ENCODE measurements at regions not wholly inside any gene's neighbourhood (a gene's known extent, or its start where the extent isn't known, plus 50 kb on each side); places are given as distances from the start of the nearest gene placed in this dataset.

DNA sequence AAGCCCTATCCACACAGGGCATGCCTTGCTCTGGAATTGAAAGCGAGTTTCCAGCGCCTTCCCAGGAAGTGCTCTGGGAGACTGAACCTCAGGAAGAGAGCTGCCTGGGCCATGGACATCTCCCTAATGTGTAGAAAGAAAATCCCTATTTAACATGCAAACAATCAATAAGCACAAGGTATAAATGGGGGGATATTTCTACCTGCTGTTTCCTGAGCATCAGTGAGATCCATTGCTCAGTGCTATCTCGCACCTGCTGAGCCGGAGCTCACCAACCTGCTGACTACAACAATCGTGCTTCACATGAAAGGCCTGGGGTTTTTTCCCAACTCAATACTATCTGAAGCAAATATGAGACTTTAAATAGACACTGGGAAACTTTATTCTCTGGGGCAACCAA lies 584.0 kb downstream of the GLRX3 start:
- TF ChIP-seq, protein P1, sequence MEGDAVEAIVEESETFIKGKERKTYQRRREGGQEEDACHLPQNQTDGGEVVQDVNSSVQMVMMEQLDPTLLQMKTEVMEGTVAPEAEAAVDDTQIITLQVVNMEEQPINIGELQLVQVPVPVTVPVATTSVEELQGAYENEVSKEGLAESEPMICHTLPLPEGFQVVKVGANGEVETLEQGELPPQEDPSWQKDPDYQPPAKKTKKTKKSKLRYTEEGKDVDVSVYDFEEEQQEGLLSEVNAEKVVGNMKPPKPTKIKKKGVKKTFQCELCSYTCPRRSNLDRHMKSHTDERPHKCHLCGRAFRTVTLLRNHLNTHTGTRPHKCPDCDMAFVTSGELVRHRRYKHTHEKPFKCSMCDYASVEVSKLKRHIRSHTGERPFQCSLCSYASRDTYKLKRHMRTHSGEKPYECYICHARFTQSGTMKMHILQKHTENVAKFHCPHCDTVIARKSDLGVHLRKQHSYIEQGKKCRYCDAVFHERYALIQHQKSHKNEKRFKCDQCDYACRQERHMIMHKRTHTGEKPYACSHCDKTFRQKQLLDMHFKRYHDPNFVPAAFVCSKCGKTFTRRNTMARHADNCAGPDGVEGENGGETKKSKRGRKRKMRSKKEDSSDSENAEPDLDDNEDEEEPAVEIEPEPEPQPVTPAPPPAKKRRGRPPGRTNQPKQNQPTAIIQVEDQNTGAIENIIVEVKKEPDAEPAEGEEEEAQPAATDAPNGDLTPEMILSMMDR (IDR thresholded peaks at IDR 0.05) = no peak
- DNase-seq = no peak

DNA sequence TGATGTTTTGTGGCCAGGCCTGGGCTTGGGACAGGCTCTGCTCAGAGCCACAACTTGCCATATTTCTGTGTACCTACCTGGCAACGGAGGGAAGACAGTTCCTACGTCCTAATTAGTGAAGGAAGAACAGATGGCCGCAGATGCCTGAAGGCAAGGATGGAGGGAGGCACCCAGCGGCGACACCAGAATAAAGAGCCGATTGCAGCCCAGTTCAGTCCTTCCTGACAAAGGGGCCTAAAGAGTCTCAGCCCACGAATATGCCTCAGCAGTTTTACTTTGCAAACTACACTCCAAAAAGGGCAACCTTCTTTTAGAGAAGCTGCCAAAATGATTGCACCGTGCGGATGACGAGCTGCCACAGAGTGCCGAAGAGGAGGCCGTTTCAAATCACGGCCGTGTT lies 585.8 kb downstream of the GLRX3 start:
- TF ChIP-seq, protein P1 (IDR thresholded peaks at IDR 0.05) = no peak
- Histone ChIP-seq H3K9ac (ENCODE audit: low read depth in 2 of 2, low read length in 2 of 2) (no peak overlapping the region), H3K4me3 (no peak overlapping the region), H3K27me3 (no peaks in the 10 kb centered on the region), H3K9me3 (no peaks in the 10 kb centered on the region), H3K27ac (no peak overlapping the region), H3K36me3 (no peaks in the 10 kb centered on the region), H3K4me1 (no peaks in the 10 kb centered on the region)
- intact Hi-C loops (cut with DNase I) = no loop called here
- DNase-seq = no peak

More for the DNA sequence above, 584.0 kb downstream of the GLRX3 start:
- Histone ChIP-seq H3K27me3 (no peaks in the 10 kb centered on the region), H3K4me3 (no peak overlapping the region), H3K27ac (no peak overlapping the region), H3K9ac (ENCODE audit: low read depth in 2 of 2, low read length in 2 of 2) (no peak overlapping the region), H3K4me1 (no peaks in the 10 kb centered on the region), H3K9me3 (no peaks in the 10 kb centered on the region), H3K36me3 (no peaks in the 10 kb centered on the region)
- intact Hi-C loops (cut with DNase I) = no loop called here

DNA sequence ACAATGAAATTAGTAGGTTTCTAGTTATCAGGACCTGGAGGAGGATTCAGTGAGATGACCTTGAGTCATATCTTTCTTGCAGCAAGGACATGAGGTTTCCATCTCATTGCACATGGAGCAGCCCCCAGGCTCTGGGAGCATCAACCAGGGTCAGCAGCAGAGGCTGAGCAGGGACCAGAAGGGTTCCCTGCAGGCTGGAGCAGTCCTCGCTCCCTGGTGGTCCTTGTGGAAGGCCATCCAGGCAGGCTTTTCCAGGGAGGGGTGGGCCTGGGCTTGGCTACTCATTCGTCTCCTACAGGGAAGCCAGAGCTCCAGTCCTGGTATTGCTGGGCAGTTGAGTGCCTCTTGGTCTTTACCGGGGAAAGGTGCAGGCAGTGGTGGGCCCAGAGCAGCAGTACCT lies 587.5 kb downstream of the GLRX3 start:
- H3K9ac ChIP-seq (ENCODE audit: low read depth in 2 of 2, low read length in 2 of 2) = no peak overlapping the region
- H3K4me3 ChIP-seq = no peak overlapping the region
- no peaks in the 10 kb centered on the region for H3K9me3 ChIP-seq
- no peak for DNase-seq
- TF ChIP-seq, protein P1 (IDR thresholded peaks at IDR 0.05) = no peak
- H3K27me3 ChIP-seq = no peaks in the 10 kb centered on the region
- intact Hi-C loops (cut with DNase I) = no loop called here
- H3K4me1 ChIP-seq = no peaks in the 10 kb centered on the region
- H3K36me3 ChIP-seq = no peaks in the 10 kb centered on the region
- no peak overlapping the region for H3K27ac ChIP-seq

DNA sequence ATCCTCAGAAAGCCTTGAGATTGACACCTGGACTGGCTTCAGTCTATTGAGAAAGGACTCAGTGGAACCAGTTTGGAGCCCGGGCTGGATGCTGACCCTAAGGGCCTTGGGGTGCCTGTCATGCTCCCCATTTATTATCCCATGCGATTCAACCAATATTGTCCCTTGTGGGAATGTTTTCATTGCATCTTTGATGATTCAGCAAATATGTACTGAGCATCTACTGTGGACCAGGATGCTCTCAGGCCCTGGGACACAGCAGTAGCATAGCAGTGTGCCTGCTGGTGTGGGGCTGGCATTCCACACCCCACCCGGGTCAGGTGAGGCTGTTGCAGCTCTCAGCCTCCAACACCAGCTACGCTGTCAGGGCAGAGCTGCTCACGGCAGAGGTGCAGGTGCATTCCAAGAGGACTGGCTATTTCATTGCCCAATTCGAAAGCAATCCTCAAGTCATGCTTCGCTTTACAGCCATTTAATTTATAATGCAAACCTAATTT lies 586.0 kb downstream of the TCERG1L start:
- H3K27ac ChIP-seq = no peak overlapping the region
- intact Hi-C loops (cut with DNase I) = no loop called here
- H3K4me1 ChIP-seq = no peaks in the 10 kb centered on the region
- TF ChIP-seq, protein P1 (IDR thresholded peaks at IDR 0.05) = no peak
- no peaks in the 10 kb centered on the region for H3K9me3 ChIP-seq
- no peak overlapping the region for H3K4me3 ChIP-seq
- no peak for DNase-seq
- no peaks in the 10 kb centered on the region for H3K27me3 ChIP-seq
- no peaks in the 10 kb centered on the region for H3K36me3 ChIP-seq
- H3K9ac ChIP-seq (ENCODE audit: low read depth in 2 of 2, low read length in 2 of 2) = no peak overlapping the region

DNA sequence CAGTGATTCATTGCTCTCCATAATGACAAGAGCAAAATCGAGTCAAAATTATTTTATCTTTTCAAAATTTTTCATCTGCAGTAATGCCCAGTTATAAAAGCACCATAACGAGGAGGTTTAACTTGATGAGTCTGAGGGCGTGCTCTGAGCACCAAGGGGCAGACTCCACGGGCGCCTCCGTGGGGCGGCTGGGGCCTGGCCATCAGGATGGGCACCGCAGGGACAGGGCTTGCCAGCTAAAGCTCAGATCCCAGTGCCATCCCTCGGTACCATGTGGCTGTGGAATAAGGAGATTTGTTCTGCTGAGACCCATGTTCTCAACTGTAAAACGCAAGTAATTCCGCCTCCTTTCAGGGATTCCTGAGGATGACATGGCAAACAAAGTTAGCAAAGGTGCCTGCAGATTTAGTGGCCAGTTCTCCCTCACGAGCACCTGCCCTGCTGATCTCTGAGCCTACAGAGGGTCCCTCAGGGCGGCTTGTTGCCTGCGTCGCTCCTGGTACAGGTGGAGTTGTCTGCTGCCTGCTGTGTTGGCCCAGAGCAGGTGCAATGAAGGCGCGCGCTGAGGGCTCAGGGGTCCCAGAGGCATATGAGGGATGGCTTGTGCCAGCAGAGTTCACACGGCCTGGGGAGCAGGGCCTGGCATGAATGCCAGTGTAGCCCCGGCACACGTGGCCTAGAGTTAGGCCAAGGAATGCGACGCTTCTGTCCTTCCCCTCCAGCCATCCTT lies 584.4 kb downstream of the TCERG1L start:
- Histone ChIP-seq H3K4me3 (no peak overlapping the region), H3K27ac (no peak overlapping the region), H3K9me3 (no peaks in the 10 kb centered on the region), H3K9ac (ENCODE audit: low read depth in 2 of 2, low read length in 2 of 2) (no peak overlapping the region), H3K36me3 (no peaks in the 10 kb centered on the region), H3K4me1 (no peaks in the 10 kb centered on the region), H3K27me3 (no peaks in the 10 kb centered on the region)
- intact Hi-C loops (cut with DNase I) = no loop called here
- TF ChIP-seq, protein P1 (IDR thresholded peaks at IDR 0.05) = no peak
- no peak for DNase-seq
